B cell (primary cell): ENCODE measurements at regions not wholly inside any gene's neighbourhood (a gene's known extent, or its start where the extent isn't known, plus 50 kb on each side); places are given as distances from the start of the nearest gene placed in this dataset.

Source experiments
- ATAC-seq: fragments of 200-7000 bp; cut with Tn5 transposase; one replicate; pipeline ENCODE4 v1.10.0; 2021; ENCODE audit warnings: low read depth, mild to moderate bottlenecking, moderate number of reproducible peaks, moderate library complexity
- CTCF ChIA-PET: fragments of 350-600 bp; sonication (Branson Sonifier 250); formaldehyde crosslinking; loops from one replicate; lab custom pipeline; 2021; ENCODE audit warnings: antibody characterized with exemption, inconsistent platforms; lab: Charles Lee
- POLR2A ChIA-PET: fragments of 350-600 bp; sonication (Branson Sonifier 250); formaldehyde crosslinking; loops from one replicate; lab custom pipeline; 2021; ENCODE audit warnings: antibody characterized with exemption; lab: Charles Lee
- DNase-seq: peaks from one replicate; pipeline ENCODE4 v3.0.0; 2013
- H2AFZ ChIP-seq: 2 replicates; pipeline ENCODE4 v1.6.1; 2012; ENCODE audit warnings: mild to moderate bottlenecking, low read depth, low read length; ENCODE audit not compliant: insufficient read depth, poor library complexity, severe bottlenecking
- H3K27ac ChIP-seq, 2 donors: 1 replicate in 1 of 2; 2 replicates in 1 of 2; pipeline ENCODE4 v1.5.1; 2012 to 2013; ENCODE audit warnings: low read length in 2 of 2, mild to moderate bottlenecking in 2 of 2, moderate library complexity in 1 of 2
- H3K27me3 ChIP-seq, 4 experiments: fragments of 200-600 bp in 1 of 4; sonication (generic) in 1 of 4; replicated peaks in 1 of 4; 1 replicate in 2 of 4; 2 replicates in 2 of 4; pipeline versions ENCODE4 v1.6.1 to v1.7.0; 2013 to 2016; ENCODE audit warnings: low read length in 3 of 4, mild to moderate bottlenecking in 2 of 4, mixed read lengths in 1 of 4, moderate library complexity in 1 of 4; ENCODE audit not compliant: insufficient read depth in 4 of 4, control insufficient read depth in 3 of 4; ENCODE audit errors: control extremely low read depth in 1 of 4
- H3K36me3 ChIP-seq, 2 experiments: replicated peaks in 1 of 2; 1 replicate in 1 of 2; 2 replicates in 1 of 2; pipeline versions ENCODE4 v1.6.1 to v1.7.1; 2013; ENCODE audit warnings: low read length in 1 of 2; ENCODE audit not compliant: insufficient read depth in 2 of 2, control insufficient read depth in 1 of 2; ENCODE audit errors: control extremely low read depth in 1 of 2, extremely low read depth in 1 of 2
- H3K4me1 ChIP-seq, 2 donors: fragments of 200-600 bp in 1 of 2; sonication (generic) in 1 of 2; 1 replicate in 1 of 2; 2 replicates in 1 of 2; pipeline versions ENCODE4 v1.5.1 to v1.6.1; 2013 to 2017; ENCODE audit warnings: low read length in 2 of 2; ENCODE audit not compliant: control insufficient read depth in 2 of 2, insufficient read depth in 2 of 2
- H3K4me2 ChIP-seq: replicated peaks from 2 replicates; pipeline ENCODE3; 2012; ENCODE audit warnings: mild to moderate bottlenecking, low read depth, low read length; ENCODE audit not compliant: poor library complexity, severe bottlenecking
- H3K4me3 ChIP-seq, 5 experiments: fragments of 200-600 bp in 1 of 5; sonication (generic) in 1 of 5; 1 replicate in 3 of 5; 2 replicates in 2 of 5; pipeline versions ENCODE4 v1.5.1 to v1.7.0; 2011 to 2016; ENCODE audit warnings: low read length in 4 of 5, mild to moderate bottlenecking in 4 of 5, low read depth in 2 of 5, control low read depth in 1 of 5, moderate library complexity in 1 of 5; ENCODE audit not compliant: insufficient read depth in 1 of 5; ENCODE audit errors: control extremely low read depth in 1 of 5, extremely low read depth in 1 of 5
- H3K79me2 ChIP-seq: fragments of 200-600 bp; sonication (generic); one replicate; pipeline ENCODE4 v1.6.0; 2016; ENCODE audit warnings: low read length; ENCODE audit not compliant: control insufficient read depth, insufficient read depth
- H3K9ac ChIP-seq: fragments of 200-600 bp; sonication (generic); 2 replicates; pipeline ENCODE4 v1.6.1; 2017; ENCODE audit warnings: mild to moderate bottlenecking, low read length, moderate library complexity
- H3K9me3 ChIP-seq, 3 donors: one replicate each; pipeline versions ENCODE4 v1.6.1 to v1.7.1; 2013; ENCODE audit warnings: low read length in 2 of 3; ENCODE audit not compliant: control insufficient read depth in 2 of 3, insufficient read depth in 1 of 3; ENCODE audit errors: control extremely low read depth in 1 of 3
- H4K20me1 ChIP-seq: 2 replicates; pipeline ENCODE4 v1.6.0; 2012; ENCODE audit warnings: mild to moderate bottlenecking, low read length; ENCODE audit not compliant: insufficient read depth, control insufficient read depth, poor library complexity, severe bottlenecking
- H3K27ac Mint-ChIP-seq: one replicate; pipeline ENCODE4 v1.8.0; 2021; ENCODE audit warnings: mixed read lengths
- H3K27me3 Mint-ChIP-seq: one replicate; pipeline ENCODE4 v1.8.0; 2021; ENCODE audit warnings: mixed read lengths
- H3K4me1 Mint-ChIP-seq: one replicate; pipeline ENCODE4 v1.8.0; 2021; ENCODE audit warnings: mixed read lengths
- H3K4me3 Mint-ChIP-seq: one replicate; pipeline ENCODE4 v1.8.0; 2021; ENCODE audit warnings: mixed read lengths
- H3K9me3 Mint-ChIP-seq: one replicate; pipeline ENCODE4 v1.8.0; 2022; ENCODE audit warnings: mixed read lengths; ENCODE audit not compliant: insufficient read depth
- CTCF ChIP-seq: fragments of 200-600 bp; IDR thresholded peaks from one replicate; pipeline ENCODE4 v1.8.0; 2022; ENCODE audit warnings: antibody characterized with exemption, mild to moderate bottlenecking
- EZH2 ChIP-seq: IDR thresholded peaks from 2 replicates; pipeline ENCODE4 v1.6.1; 2012; ENCODE audit warnings: borderline replicate concordance, low read depth, mild to moderate bottlenecking, moderate library complexity, low read length; ENCODE audit not compliant: insufficient read depth, poor library complexity, severe bottlenecking
- WGBS: methylation state at CpG from one replicate; pipeline ENCODE4 v1.1.5; 2013; ENCODE audit warnings: missing lambda C conversion rate; ENCODE audit not compliant: insufficient coverage; 5-methylcytosine and 5-hydroxymethylcytosine counted together
- intact Hi-C: fragments of 100-400 bp; cut with micrococcal nuclease; formaldehyde crosslinking; loops from one replicate; pipeline ENCODE4 v1.10.0; 2022

GRCh38 chr14:71408362-71409030 lies 501.2 kb downstream of the PCNX1 start:
- Mint-ChIP-seq H3K27ac (no peak overlapping the region), H3K4me3 (no peak overlapping the region), H3K27me3 (no peaks in the 10 kb centered on the region), H3K4me1 (peaks cover 54% of the 10 kb centered on the region), H3K9me3 (no peaks in the 10 kb centered on the region)
- no peak overlapping the region for H2AFZ ChIP-seq
- no peak overlapping the region for H3K27ac ChIP-seq
- no peak overlapping the region for H3K9ac ChIP-seq
- TF ChIP-seq EZH2 (no peak), CTCF (no peak)
- peaks cover 95% of the 10 kb centered on the region for H3K79me2 ChIP-seq
- peaks cover 13% of the 10 kb centered on the region for H4K20me1 ChIP-seq
- WGBS = 89% methylated on average over 3 of the region's 7 CpGs
- no peak overlapping the region for H3K4me2 ChIP-seq
- ChIA-PET CTCF (interaction anchor here (1.3 to 2.1 kb wide), 2 partner anchors 87 to 272 kb away, joined by 4 to 10 read pairs; no protein-coding TSS in a partner anchor), POLR2A (interaction anchor here (1.0 kb wide), 1 partner anchor 87 kb away, joined by 3 read pairs; no protein-coding TSS in a partner anchor)
- no peak overlapping the region for H3K4me3 ChIP-seq
- H3K4me1 ChIP-seq = peaks cover 13 to 19% of the 10 kb centered on the region in 2 donors
- H3K27me3 ChIP-seq = no peaks in the 10 kb centered on the region
- H3K9me3 ChIP-seq = peaks cover 0 to 2% (median 0%) of the 10 kb centered on the region in 3 donors
- DNase-seq (no peak), ATAC-seq (no peak)
- peaks cover 0 to 4% of the 10 kb centered on the region in 2 experiments for H3K36me3 ChIP-seq
- intact Hi-C loops = no loop called here

GRCh38 chr14:71410578-71411284 lies 503.5 kb downstream of the PCNX1 start:
- no peak for TF ChIP-seq CTCF
- no peak for TF ChIP-seq EZH2
- Mint-ChIP-seq H3K27me3 (no peaks in the 10 kb centered on the region), H3K27ac (no peak overlapping the region), H3K4me1 (peaks cover 37% of the 10 kb centered on the region), H3K9me3 (no peaks in the 10 kb centered on the region), H3K4me3 (no peak overlapping the region)
- no peaks in the 10 kb centered on the region for H3K27me3 ChIP-seq
- no peak overlapping the region for H2AFZ ChIP-seq
- ChIA-PET CTCF (interaction anchor here (2.3 kb wide), 1 partner anchor 89 kb away, joined by 7 read pairs; no protein-coding TSS in a partner anchor), POLR2A (no interaction called here)
- no peak overlapping the region for H3K4me3 ChIP-seq
- WGBS = 98% methylated on average over 4 of the region's 5 CpGs
- no peak overlapping the region for H3K9ac ChIP-seq
- ATAC-seq = no peak
- intact Hi-C loops = no loop called here
- DNase-seq = no peak
- H3K27ac ChIP-seq = no peak overlapping the region
- H3K4me2 ChIP-seq = no peak overlapping the region
- no peaks in the 10 kb centered on the region for H3K4me1 ChIP-seq
- peaks cover 0 to 2% (median 0%) of the 10 kb centered on the region in 3 donors for H3K9me3 ChIP-seq
- peaks cover 0 to 13% of the 10 kb centered on the region in 2 experiments for H3K36me3 ChIP-seq
- peaks cover 13% of the 10 kb centered on the region for H4K20me1 ChIP-seq
- peaks cover 97% of the 10 kb centered on the region for H3K79me2 ChIP-seq
